ENCODE measurements at regions not wholly inside any gene's neighbourhood (a gene's known extent, or its start where the extent isn't known, plus 50 kb on each side); places are given as distances from the start of the nearest gene placed in this dataset.

DNA sequence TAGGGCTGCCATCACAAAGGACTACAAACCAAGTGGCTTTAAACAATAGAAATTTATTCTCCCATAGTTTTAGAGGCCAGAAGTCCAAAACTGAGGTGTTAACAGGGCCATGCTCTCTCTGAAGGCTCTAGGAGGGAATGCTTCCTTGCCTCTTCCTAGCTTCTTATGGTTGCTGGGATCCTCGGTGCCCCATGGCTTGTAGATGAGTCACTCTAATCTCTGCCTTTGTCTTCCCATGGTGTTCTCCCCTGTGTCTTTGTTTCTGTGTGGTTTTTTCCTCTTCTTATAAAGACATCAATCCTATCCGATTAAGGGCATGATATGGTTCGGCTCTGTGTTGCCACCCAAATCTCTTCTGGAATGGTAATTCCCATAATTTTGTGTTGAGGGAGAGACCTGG is 178.8 kb upstream of the NREP start:
- H2AFZ ChIP-seq (ENCODE audit: low read depth, low read length), result no peak overlapping the region
- no peaks in the 10 kb centered on the region for H3K9me3 ChIP-seq (ENCODE audit: low read length)
- H3K27me3 ChIP-seq (ENCODE audit: insufficient read depth, low read depth, low read length), result no peaks in the 10 kb centered on the region
- no peak overlapping the region for H3K9ac ChIP-seq (ENCODE audit: low read length)
- H3K36me3 ChIP-seq (ENCODE audit: insufficient read depth, low read length), result no peaks in the 10 kb centered on the region
- H4K20me1 ChIP-seq (ENCODE audit: insufficient read depth), result no peaks in the 10 kb centered on the region
- H3K79me2 ChIP-seq (replicated peaks; ENCODE audit: insufficient read depth, low read length), result no peaks in the 10 kb centered on the region
- no peak overlapping the region for H3K27ac ChIP-seq (ENCODE audit: low read length)
- H3K4me3 ChIP-seq (ENCODE audit: low read length), result no peak overlapping the region
- H3F3A ChIP-seq (ENCODE audit: insufficient read depth, low read length, poor library complexity, severe bottlenecking), result no peaks in the 10 kb centered on the region
- H3K9me2 ChIP-seq (ENCODE audit: insufficient read depth, low read length), result no peaks in the 10 kb centered on the region
- no peak overlapping the region for H3K4me2 ChIP-seq (ENCODE audit: low read length)
- TF ChIP-seq, protein P1, sequence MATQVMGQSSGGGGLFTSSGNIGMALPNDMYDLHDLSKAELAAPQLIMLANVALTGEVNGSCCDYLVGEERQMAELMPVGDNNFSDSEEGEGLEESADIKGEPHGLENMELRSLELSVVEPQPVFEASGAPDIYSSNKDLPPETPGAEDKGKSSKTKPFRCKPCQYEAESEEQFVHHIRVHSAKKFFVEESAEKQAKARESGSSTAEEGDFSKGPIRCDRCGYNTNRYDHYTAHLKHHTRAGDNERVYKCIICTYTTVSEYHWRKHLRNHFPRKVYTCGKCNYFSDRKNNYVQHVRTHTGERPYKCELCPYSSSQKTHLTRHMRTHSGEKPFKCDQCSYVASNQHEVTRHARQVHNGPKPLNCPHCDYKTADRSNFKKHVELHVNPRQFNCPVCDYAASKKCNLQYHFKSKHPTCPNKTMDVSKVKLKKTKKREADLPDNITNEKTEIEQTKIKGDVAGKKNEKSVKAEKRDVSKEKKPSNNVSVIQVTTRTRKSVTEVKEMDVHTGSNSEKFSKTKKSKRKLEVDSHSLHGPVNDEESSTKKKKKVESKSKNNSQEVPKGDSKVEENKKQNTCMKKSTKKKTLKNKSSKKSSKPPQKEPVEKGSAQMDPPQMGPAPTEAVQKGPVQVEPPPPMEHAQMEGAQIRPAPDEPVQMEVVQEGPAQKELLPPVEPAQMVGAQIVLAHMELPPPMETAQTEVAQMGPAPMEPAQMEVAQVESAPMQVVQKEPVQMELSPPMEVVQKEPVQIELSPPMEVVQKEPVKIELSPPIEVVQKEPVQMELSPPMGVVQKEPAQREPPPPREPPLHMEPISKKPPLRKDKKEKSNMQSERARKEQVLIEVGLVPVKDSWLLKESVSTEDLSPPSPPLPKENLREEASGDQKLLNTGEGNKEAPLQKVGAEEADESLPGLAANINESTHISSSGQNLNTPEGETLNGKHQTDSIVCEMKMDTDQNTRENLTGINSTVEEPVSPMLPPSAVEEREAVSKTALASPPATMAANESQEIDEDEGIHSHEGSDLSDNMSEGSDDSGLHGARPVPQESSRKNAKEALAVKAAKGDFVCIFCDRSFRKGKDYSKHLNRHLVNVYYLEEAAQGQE (IDR thresholded peaks at IDR 0.05; ENCODE audit: borderline replicate concordance), result no peak
- TF ChIP-seq SMC3 (conservative IDR thresholded peaks at IDR 0.05; ENCODE audit: poor library complexity) (no peak), EP300 (conservative IDR thresholded peaks at IDR 0.05; ENCODE audit: poor library complexity, severe bottlenecking) (no peak), TAF1 (IDR thresholded peaks at IDR 0.05; ENCODE audit: low read depth) (no peak), RAD21 (conservative IDR thresholded peaks at IDR 0.05) (no peak), EZH2 (IDR thresholded peaks at IDR 0.05; ENCODE audit: borderline replicate concordance, insufficient read depth, low read length, poor library complexity, severe bottlenecking) (no peak), POLR2AphosphoS5 (IDR thresholded peaks at IDR 0.05) (no peak), MXI1 (conservative IDR thresholded peaks at IDR 0.05; ENCODE audit: poor library complexity, severe bottlenecking) (no peak)
- TF ChIP-seq, protein P2, sequence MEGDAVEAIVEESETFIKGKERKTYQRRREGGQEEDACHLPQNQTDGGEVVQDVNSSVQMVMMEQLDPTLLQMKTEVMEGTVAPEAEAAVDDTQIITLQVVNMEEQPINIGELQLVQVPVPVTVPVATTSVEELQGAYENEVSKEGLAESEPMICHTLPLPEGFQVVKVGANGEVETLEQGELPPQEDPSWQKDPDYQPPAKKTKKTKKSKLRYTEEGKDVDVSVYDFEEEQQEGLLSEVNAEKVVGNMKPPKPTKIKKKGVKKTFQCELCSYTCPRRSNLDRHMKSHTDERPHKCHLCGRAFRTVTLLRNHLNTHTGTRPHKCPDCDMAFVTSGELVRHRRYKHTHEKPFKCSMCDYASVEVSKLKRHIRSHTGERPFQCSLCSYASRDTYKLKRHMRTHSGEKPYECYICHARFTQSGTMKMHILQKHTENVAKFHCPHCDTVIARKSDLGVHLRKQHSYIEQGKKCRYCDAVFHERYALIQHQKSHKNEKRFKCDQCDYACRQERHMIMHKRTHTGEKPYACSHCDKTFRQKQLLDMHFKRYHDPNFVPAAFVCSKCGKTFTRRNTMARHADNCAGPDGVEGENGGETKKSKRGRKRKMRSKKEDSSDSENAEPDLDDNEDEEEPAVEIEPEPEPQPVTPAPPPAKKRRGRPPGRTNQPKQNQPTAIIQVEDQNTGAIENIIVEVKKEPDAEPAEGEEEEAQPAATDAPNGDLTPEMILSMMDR (IDR thresholded peaks at IDR 0.05; ENCODE audit: poor library complexity, severe bottlenecking), result no peak

DNA sequence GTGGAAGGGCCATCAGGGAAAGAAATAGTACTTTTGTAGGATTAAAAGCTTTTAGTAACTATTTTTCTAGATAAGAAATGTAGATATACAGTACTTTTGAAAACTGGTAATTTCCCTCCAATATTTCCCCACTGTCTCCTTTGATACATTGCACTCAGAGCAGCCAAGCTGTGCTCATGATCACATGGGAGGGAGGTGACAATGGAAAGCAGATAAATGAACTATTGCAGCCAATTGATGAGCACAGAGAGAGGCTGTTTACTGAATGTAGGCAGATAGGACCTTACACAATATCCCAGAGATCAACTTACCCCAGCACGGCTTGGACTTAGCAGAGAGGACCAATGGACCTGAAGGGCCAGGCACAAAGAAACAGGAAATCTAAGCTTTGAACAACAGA is 178.0 kb upstream of the NREP start:
- Histone ChIP-seq H3K27ac (ENCODE audit: low read length) (no peak overlapping the region), H3K9me3 (ENCODE audit: low read length) (no peaks in the 10 kb centered on the region), H3K4me2 (ENCODE audit: low read length) (no peak overlapping the region), H4K20me1 (ENCODE audit: insufficient read depth) (no peaks in the 10 kb centered on the region), H3K27me3 (ENCODE audit: insufficient read depth, low read depth, low read length) (no peaks in the 10 kb centered on the region), H3K79me2 (replicated peaks; ENCODE audit: insufficient read depth, low read length) (no peaks in the 10 kb centered on the region), H3K36me3 (ENCODE audit: insufficient read depth, low read length) (no peaks in the 10 kb centered on the region), H3F3A (ENCODE audit: insufficient read depth, low read length, poor library complexity, severe bottlenecking) (no peaks in the 10 kb centered on the region), H3K9ac (ENCODE audit: low read length) (no peak overlapping the region), H2AFZ (ENCODE audit: low read depth, low read length) (no peak overlapping the region), H3K9me2 (ENCODE audit: insufficient read depth, low read length) (no peaks in the 10 kb centered on the region), H3K4me3 (ENCODE audit: low read length) (no peak overlapping the region)
- TF ChIP-seq TAF1 (IDR thresholded peaks at IDR 0.05; ENCODE audit: low read depth) (no peak), MXI1 (conservative IDR thresholded peaks at IDR 0.05; ENCODE audit: poor library complexity, severe bottlenecking) (no peak), EP300 (conservative IDR thresholded peaks at IDR 0.05; ENCODE audit: poor library complexity, severe bottlenecking) (no peak), EZH2 (IDR thresholded peaks at IDR 0.05; ENCODE audit: borderline replicate concordance, insufficient read depth, low read length, poor library complexity, severe bottlenecking) (no peak), SMC3 (conservative IDR thresholded peaks at IDR 0.05; ENCODE audit: poor library complexity) (no peak), POLR2AphosphoS5 (IDR thresholded peaks at IDR 0.05) (no peak), RAD21 (conservative IDR thresholded peaks at IDR 0.05) (no peak)
- TF ChIP-seq, protein P2 (IDR thresholded peaks at IDR 0.05; ENCODE audit: poor library complexity, severe bottlenecking), result no peak
- TF ChIP-seq, protein P1 (IDR thresholded peaks at IDR 0.05; ENCODE audit: borderline replicate concordance), result no peak

Measured in neural cell (in vitro differentiated cells).